ENCODE measurements at regions not wholly inside any gene's neighbourhood (a gene's known extent, or its start where the extent isn't known, plus 50 kb on each side); places are given as distances from the start of the nearest gene placed in this dataset.

GRCh38 chr6:110556317-110557110 lies 80.1 kb upstream of the SLC22A16 start:
- TF ChIP-seq CTCF (IDR thresholded peaks at IDR 0.05) (no peak), EZH2 (IDR thresholded peaks at IDR 0.05; ENCODE audit: borderline replicate concordance, insufficient read depth, low read depth, low read length, poor library complexity, severe bottlenecking) (no peak)
